HG03139 (cell line): ENCODE measurements at regions not wholly inside any gene's neighbourhood (a gene's known extent, or its start where the extent isn't known, plus 50 kb on each side); places are given as distances from the start of the nearest gene placed in this dataset.

Experiments
- ATAC-seq: cut with Tn5 transposase; IDR thresholded peaks from one replicate; pipeline ENCODE4 v1.9.1; 2021; ENCODE audit not compliant: unreplicated experiment

- ATAC-seq, result no peak
Measured at GRCh38 chr6:81822568-81822967, 70.1 kb upstream of the TENT5A start.

DNA sequence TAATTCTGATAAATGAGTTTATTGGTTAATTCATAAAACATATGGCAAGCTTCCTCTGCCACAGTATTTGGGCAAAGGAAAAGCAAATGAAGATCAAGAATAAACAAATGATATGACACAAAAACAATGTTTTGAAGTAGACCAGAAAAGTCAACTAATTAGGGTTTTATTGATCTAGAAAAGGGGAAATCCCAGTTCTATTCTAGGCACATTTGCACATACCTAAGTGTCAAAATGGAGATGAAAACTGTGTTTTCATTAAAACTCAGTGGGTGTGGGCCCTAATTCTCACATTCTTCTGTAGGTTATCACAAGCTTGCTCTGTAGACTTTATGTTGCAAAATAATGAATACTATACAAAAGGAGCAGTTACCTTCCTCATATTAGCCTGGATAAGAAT is 69.0 kb upstream of the TENT5A start:
- no peak for ATAC-seq

GRCh38 chr6:81820980-81821379 is 68.5 kb upstream of the TENT5A start:
- ATAC-seq, result no peak

- ATAC-seq, result no peak
Measured at GRCh38 chr6:81820422-81820821, 67.9 kb upstream of the TENT5A start.

DNA sequence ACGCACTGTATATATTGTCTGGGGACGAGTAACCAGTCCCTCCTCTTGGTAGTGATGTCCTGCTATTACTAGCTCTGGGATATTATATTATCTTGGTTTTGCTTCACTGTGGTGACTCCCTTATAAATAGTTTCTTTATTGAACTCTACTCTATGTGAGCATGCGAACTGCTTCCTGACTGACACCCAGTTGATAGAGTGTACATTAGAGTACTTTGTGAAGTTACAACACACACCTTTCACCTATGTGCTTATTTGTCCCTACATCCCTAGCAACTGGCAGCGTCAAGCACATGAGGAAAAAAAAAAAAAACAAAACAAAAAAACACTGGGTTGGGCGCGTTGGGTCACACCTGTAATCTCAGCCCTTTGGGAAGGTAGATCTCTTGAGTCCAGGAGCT is 67.3 kb upstream of the TENT5A start:
- no peak for ATAC-seq

GRCh38 chr6:81818901-81819361 is 66.5 kb upstream of the TENT5A start:
- ATAC-seq, result peak; percentile 57

DNA sequence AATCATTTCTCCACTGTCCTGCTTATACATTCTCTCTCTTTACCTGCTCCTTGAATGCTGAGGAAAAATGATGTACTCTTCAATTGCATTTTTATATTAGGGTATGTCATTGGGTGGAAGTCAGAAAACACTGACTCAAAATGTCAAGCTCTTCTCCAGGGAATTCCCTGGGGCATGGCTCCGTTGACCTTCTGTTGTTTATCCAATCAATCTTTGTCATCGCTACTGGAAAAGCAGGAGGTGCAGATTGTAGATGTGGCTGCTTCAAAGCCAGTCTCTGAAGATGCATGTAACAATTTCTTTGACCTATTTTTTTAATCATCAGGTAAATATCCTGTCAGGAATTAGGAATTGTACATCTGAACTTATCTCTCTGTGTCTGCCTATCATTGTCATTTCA is 63.9 kb upstream of the TENT5A start:
- no peak for ATAC-seq

DNA sequence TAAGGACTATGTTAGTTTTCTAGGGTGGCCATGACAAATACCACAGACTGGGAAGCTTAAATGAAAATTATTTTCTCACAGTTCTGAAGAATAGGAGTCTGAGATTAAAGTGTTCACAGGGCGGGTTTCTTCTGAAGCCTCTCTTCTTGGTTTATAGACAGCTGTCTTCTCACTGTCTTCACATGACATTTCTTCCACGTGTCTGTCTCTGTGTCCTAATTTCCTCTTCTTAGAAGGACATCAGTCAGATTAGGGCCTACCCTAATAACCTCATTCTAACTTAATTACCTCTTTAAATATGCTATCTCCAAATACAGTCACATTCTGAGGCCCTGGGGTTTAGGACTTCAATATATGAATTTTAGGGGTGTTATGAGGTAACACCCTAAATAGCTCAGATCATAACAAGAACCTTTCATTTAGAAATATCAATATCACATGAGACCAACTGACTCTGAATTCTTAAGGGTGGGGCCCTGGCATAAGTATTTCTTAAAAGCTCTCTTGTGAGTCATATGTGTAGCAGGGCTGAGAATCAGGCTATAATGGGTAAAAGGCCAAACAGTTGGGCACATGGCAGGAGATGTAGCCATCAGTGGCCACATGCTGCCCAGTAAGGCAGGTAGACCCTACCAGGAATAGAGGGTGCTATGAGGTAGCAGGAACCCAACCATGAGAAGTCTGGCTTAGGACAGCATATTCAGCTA is 62.0 kb upstream of the TENT5A start:
- no peak for ATAC-seq

- ATAC-seq, result no peak
Measured at GRCh38 chr6:81813305-81813704, 60.8 kb upstream of the TENT5A start.

DNA sequence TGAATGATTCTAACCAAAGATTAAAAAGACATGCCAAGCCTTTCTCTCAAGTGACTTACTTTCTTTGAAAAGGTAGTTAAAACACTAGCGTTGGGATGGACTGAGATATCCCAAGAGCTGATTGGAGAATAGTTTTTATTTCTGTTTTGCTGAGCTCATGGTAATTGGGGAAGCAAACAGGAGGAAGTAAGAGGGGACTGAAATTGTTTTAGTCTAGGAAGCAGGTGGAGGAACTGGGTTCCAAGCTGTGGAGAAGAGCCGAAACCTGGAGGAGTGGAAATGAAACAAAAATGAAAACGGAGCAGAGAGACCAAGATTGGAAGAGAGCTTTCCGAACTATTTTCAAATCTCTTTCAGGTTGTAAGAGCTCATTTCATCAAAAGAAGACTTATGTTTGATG is 59.9 kb upstream of the TENT5A start:
- ATAC-seq, result no peak

GRCh38 chr6:81808851-81809570 is 56.5 kb upstream of the TENT5A start:
- ATAC-seq, result no peak

DNA sequence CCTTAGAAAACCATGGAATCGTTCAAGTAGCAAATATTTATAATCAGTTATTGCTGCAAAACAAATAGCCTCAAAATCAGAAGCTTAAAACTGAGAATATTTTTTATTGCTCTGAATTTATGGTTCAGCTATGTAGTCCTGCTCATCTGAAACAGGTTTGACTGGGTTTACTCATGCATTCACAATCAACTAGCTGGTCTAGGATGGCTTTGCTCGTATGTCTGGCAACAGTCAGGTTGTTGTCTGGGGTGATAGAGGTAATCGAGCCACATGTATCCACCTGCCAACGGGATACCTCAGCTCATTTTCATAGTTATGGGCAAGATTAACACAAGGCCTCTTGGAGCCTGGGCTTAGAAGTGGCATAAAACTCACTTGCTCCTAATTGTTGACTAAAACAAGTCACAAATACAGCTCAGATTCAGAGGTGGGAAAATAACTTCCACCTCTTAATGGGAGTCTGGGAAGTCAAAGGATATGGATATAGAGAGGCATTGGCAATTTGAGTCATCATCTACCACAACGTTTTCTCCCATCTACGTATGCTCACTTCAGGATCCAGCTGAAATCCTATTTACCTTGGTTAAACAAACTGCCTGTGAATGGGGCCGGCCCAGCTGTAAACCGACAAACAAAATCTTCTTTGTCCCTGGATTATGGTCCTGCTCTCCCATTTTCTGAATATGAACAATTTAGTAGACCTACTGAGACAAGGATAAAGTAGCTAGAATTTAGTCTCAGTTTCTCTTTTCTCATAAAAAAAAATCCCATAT is 54.5 kb upstream of the TENT5A start:
- no peak for ATAC-seq

DNA sequence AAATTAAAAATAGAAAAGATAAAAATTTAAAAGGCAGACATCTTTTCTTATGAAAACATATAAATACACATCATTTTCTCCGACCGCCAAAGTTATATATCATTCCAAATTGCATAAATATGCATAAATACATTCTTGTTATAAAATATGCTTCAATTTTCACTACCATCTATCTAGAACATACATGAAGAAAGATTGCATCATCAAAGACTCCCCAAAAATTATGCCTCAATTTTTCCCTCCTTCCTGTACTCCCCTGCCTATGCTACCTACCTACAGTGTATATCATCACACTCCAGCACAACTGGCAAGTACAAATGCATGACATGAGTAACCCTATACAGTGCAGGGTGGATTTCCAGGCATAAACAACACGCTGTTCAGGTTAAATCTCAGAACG is 49.9 kb upstream of the TENT5A start:
- no peak for ATAC-seq
